ENCODE measurements at regions not wholly inside any gene's neighbourhood (a gene's known extent, or its start where the extent isn't known, plus 50 kb on each side); places are given as distances from the start of the nearest gene placed in this dataset.

GRCh38 chr10:28952523-28952922 lies 275.2 kb downstream of the BAMBI start (continued):
- TF ChIP-seq ZBTB44 (tag by site-specific recombination; IDR thresholded peaks at IDR 0.05) (no peak), KLF7 (tag by site-specific recombination; IDR thresholded peaks at IDR 0.05; ENCODE audit: borderline replicate concordance) (no peak), ZNF571 (tag by site-specific recombination; IDR thresholded peaks at IDR 0.05) (no peak), GLIS1 (tag by site-specific recombination; IDR thresholded peaks at IDR 0.05) (no peak)

GRCh38 chr10:28954211-28954610 lies 276.9 kb downstream of the BAMBI start:
- Histone ChIP-seq H3K4me3 (ENCODE audit: low read depth, low read length) (no peak overlapping the region), H3K36me3 (ENCODE audit: control insufficient read depth in 2 of 2, insufficient read depth in 1 of 2, low read length in 2 of 2) (no peaks in the 10 kb centered on the region), H3K27ac (ENCODE audit: extremely low read depth, low read depth, low read length) (no peak overlapping the region), H3K4me1 (ENCODE audit: control insufficient read depth, insufficient read depth, low read length) (no peaks in the 10 kb centered on the region), H3K9me3 (ENCODE audit: control insufficient read depth, insufficient read depth, low read depth, low read length) (no peaks in the 10 kb centered on the region)
- ChIA-PET POLR2A (no interaction called here), CTCF (interaction anchor here (1.1 kb wide), 1 partner anchor 233 kb away, joined by 3 read pairs; no protein-coding TSS in a partner anchor)
- no peak for TF ChIP-seq ZNF366 (tag by site-specific recombination; conservative IDR thresholded peaks at IDR 0.05)
- TF ChIP-seq ZNF169 (tag by site-specific recombination; IDR thresholded peaks at IDR 0.05) = no peak
- TF ChIP-seq ZNF335 (tag by site-specific recombination; conservative IDR thresholded peaks at IDR 0.05) = no peak

- TF ChIP-seq ZNF518A (tag by site-specific recombination; conservative IDR thresholded peaks at IDR 0.05; ENCODE audit: low read depth) (no peak), ZNF221 (tag by site-specific recombination; IDR thresholded peaks at IDR 0.05; ENCODE audit: borderline replicate concordance) (no peak), ZNF548 (tag by site-specific recombination; IDR thresholded peaks at IDR 0.05) (no peak), ZNF311 (tag by site-specific recombination; IDR thresholded peaks at IDR 0.05; ENCODE audit: borderline replicate concordance) (no peak), ZNF596 (tag by site-specific recombination; IDR thresholded peaks at IDR 0.05) (no peak), TSHZ1 (tag by site-specific recombination; IDR thresholded peaks at IDR 0.05; ENCODE audit: borderline replicate concordance) (no peak), ZNF146 (tag by site-specific recombination; IDR thresholded peaks at IDR 0.05) (peak; percentile 56)
- Histone ChIP-seq H3K4me3 (ENCODE audit: low read depth, low read length) (no peak overlapping the region), H3K4me1 (ENCODE audit: control insufficient read depth, insufficient read depth, low read length) (no peaks in the 10 kb centered on the region), H3K36me3 (ENCODE audit: control insufficient read depth in 2 of 2, insufficient read depth in 1 of 2, low read length in 2 of 2) (no peaks in the 10 kb centered on the region), H3K27ac (ENCODE audit: extremely low read depth, low read depth, low read length) (no peak overlapping the region), H3K9me3 (ENCODE audit: control insufficient read depth, insufficient read depth, low read depth, low read length) (no peaks in the 10 kb centered on the region)
- CTCF ChIA-PET = no interaction called here
- POLR2A ChIA-PET = no interaction called here
Observed at GRCh38 chr10:28958468-28958867, 281.1 kb downstream of the BAMBI start.
